ENCODE measurements at regions not wholly inside any gene's neighbourhood (a gene's known extent, or its start where the extent isn't known, plus 50 kb on each side); places are given as distances from the start of the nearest gene placed in this dataset.

GRCh38 chr1:168918860-168919741 is 187.4 kb upstream of the ATP1B1 start:
- DNase-seq (ENCODE audit: low read depth) = no peak
- no peak overlapping the region for H3K4me3 ChIP-seq (ENCODE audit: low read depth, low read length)
- no peak for TF ChIP-seq CTCF (IDR thresholded peaks at IDR 0.05; ENCODE audit: insufficient read depth, low read depth, low read length)

- no peak for TF ChIP-seq CTCF (IDR thresholded peaks at IDR 0.05; ENCODE audit: insufficient read depth, low read depth, low read length)
- peak; percentile 50 for DNase-seq (ENCODE audit: low read depth)
- no peak overlapping the region for H3K4me3 ChIP-seq (ENCODE audit: low read depth, low read length)
Measured at GRCh38 chr1:168920456-168921094, 185.9 kb upstream of the ATP1B1 start.

GRCh38 chr1:168921629-168922028 is 184.9 kb upstream of the ATP1B1 start:
- no peak for TF ChIP-seq CTCF (IDR thresholded peaks at IDR 0.05; ENCODE audit: insufficient read depth, low read depth, low read length)
- no peak overlapping the region for H3K4me3 ChIP-seq (ENCODE audit: low read depth, low read length)
- peak; percentile 4 for DNase-seq (ENCODE audit: low read depth)

GRCh38 chr1:168923521-168924136 is 182.9 kb upstream of the ATP1B1 start:
- H3K4me3 ChIP-seq (ENCODE audit: low read depth, low read length) = no peak overlapping the region

GRCh38 chr1:168924976-168925375 is 181.5 kb upstream of the ATP1B1 start:
- no peak for TF ChIP-seq CTCF (IDR thresholded peaks at IDR 0.05; ENCODE audit: insufficient read depth, low read depth, low read length)
- DNase-seq (ENCODE audit: low read depth) = no peak
- H3K4me3 ChIP-seq (ENCODE audit: low read depth, low read length) = no peak overlapping the region

More at GRCh38 chr1:168923521-168924136, 182.9 kb upstream of the ATP1B1 start:
- no peak for TF ChIP-seq CTCF (IDR thresholded peaks at IDR 0.05; ENCODE audit: insufficient read depth, low read depth, low read length)
- DNase-seq (ENCODE audit: low read depth) = no peak

- DNase-seq (ENCODE audit: low read depth) = peak; percentile 42
- TF ChIP-seq CTCF (IDR thresholded peaks at IDR 0.05; ENCODE audit: insufficient read depth, low read depth, low read length) = no peak
- H3K4me3 ChIP-seq (ENCODE audit: low read depth, low read length) = no peak overlapping the region
Measured at GRCh38 chr1:168926236-168926635, 180.3 kb upstream of the ATP1B1 start.
